HG02610 (cell line): ENCODE measurements at regions not wholly inside any gene's neighbourhood (a gene's known extent, or its start where the extent isn't known, plus 50 kb on each side); places are given as distances from the start of the nearest gene placed in this dataset.

Experiments used
- ATAC-seq: cut with Tn5 transposase; IDR thresholded peaks from one replicate; pipeline ENCODE4 v1.9.1; 2021; ENCODE audit warnings: mild to moderate bottlenecking, moderate library complexity; ENCODE audit not compliant: unreplicated experiment

- ATAC-seq, result no peak
These were observed 190.2 kb downstream of the GALR1 start for GRCh38 chr18:77439888-77440287.

DNA sequence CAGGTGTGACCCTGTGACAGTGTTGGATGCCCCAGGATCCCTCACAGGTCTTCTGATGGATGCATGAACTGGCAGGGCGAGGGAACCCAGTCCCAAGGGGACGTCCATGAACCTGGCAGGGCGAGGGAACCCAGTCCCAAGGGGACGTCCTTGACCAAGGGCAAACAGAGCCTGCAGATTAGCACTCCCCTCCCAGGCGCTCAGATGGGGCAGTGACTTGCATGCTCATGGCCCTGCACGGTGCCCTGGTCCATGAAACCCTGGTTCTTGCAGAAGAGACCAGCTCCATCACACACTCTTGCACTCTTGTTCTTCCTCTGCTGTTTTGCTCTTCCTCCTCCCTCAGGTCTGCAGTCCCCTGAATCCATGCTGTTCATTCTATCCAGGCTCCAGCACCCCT lies 192.7 kb downstream of the GALR1 start:
- ATAC-seq, result no peak

- no peak for ATAC-seq
These were observed 194.7 kb downstream of the GALR1 start for GRCh38 chr18:77444385-77444784.

DNA sequence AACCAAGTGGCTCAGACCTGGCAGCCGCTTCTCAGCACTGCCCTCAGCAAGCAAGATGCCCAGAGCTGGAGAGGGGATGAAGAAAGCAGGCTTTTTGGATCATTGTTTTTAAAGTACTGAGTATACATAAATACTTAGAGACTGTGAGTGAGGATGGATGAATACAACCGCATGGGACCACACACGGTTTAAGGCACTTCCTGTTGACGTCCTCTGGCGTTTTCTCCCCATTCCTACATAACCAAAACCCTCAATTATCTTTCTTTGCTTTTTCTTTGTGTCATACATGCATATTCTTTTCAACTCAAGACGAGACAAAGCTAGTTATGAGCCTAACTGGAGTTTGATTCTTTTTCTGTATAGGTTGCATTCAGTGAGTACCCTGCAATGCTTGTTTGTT lies 198.4 kb downstream of the GALR1 start:
- ATAC-seq, result no peak

DNA sequence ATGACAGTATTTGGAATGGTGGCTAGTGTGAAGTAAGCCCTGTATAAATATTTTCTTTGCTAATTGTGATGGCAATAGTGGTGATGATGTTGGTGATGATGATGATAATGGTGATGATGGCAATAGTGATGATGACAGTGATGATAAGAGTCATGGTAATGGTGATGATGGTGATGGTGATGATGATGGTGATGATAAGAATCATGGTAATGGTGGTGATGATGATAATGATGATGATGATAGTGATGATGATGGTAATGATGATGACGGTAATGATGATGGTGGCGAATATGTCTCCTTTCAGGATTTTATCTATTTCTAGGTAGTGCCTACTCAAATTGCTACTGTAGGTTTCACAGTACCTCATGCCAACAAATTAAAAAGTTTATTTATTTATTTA lies 205.4 kb downstream of the GALR1 start:
- no peak for ATAC-seq

GRCh38 chr18:77457681-77458080 lies 208.0 kb downstream of the GALR1 start:
- no peak for ATAC-seq

DNA sequence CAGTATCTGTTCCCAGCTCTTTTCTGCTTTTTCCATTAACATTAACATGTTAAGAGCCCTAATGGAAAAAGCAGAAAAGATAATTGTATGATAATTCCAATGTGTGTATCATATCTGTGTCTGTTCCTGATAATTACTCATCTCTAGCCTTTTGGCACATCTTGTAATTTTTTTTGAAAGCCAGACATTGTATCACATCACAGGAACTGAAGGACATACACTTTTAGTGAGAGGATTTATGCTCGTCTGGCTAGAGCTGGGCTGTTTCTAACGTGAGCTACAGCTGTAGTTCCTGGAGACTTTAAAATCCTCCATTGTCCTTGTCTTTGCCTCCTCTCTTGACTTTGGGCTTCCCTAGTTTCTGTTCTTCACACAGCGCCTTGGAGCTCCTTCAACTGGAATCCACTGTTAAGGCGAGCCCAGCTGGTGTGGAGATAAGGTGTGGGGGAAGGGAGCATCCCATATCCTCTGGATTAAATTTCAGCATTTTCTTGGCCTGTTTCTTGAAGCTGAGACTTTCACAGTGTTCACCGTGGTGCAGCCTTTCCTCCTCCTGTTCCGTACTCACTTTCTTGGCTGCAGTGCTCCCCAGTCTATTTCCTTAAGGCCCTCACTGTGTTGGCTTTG lies 211.5 kb downstream of the GALR1 start:
- no peak for ATAC-seq

GRCh38 chr18:77464917-77465316 lies 215.3 kb downstream of the GALR1 start:
- ATAC-seq, result no peak

- ATAC-seq, result no peak
These were observed 217.2 kb downstream of the GALR1 start for GRCh38 chr18:77466890-77467289.

DNA sequence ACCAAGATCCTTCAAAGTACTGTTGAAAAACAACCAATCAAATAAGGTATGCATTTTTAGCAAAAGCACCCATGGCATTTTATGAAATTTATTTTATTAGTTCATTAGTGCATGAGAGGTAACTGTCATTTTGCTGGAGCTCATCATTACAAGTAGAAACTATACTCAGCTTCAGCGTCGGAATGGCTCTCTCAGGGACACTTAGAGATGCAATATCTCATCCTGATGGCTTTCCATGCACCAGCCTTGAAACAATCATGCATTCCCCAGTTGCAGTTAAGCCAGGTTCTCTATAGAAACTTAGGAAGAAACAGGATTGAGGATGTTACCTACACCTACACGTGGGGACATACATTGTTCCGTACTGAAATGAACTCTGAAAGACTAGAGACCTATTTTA lies 219.5 kb downstream of the GALR1 start:
- ATAC-seq, result no peak

DNA sequence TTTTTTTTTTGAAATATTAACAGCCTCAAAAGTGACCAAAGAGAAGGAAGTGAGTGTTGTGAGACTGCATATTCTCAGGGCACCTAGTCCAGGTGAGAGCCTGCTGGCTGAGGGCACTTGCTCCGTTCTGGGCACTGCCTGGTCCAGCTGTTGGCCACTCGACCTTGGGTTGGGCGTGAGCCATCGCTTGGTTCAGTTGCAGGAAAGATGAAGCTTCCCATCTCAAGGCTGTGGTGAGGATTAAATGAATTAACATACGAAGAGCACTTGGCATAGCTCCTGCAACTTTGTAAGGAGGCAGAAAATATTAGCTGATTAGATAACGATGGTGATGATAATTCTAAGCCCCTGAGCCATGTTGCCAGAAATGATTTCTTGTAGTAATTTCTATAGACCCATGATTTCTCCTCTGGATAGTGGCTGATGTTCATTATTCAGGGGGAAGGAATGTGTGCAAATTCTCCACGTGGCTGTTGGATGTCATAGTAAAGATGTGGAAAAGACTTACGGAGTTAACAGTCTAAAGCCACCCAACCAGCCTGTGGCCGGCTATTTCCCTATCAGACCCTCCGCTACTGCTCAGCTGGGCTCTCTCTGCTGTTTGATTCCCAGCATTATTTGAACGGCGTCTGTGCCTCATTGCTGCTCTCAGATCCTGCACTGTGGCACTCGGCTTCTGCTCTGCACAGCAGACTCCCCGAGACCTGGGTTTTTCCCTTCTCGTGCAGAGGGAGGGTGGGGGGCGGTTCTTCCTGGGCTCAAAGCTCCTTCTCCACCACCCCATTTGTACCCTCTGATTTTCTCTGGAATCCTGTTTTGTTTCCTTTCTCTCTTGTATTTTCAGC lies 221.1 kb downstream of the GALR1 start:
- ATAC-seq, result no peak

DNA sequence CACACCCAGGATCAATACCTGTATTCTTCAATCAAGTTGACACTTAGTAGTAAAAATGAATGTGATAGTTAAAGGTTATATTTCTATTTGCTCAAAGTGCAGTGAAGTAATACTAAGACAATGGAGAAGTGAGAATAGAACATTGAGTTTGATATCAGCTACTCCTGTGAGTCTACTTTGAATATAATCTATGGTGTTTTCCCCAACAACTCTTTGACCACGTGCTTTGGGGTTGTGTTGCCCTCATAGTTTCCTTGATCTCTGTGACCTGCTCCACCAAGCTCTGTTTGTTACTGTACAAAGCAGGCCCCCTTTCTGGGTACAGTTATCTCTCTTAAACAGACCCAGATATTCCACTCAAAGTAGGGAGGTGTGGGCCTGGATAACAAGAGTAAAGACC lies 222.9 kb downstream of the GALR1 start:
- no peak for ATAC-seq

DNA sequence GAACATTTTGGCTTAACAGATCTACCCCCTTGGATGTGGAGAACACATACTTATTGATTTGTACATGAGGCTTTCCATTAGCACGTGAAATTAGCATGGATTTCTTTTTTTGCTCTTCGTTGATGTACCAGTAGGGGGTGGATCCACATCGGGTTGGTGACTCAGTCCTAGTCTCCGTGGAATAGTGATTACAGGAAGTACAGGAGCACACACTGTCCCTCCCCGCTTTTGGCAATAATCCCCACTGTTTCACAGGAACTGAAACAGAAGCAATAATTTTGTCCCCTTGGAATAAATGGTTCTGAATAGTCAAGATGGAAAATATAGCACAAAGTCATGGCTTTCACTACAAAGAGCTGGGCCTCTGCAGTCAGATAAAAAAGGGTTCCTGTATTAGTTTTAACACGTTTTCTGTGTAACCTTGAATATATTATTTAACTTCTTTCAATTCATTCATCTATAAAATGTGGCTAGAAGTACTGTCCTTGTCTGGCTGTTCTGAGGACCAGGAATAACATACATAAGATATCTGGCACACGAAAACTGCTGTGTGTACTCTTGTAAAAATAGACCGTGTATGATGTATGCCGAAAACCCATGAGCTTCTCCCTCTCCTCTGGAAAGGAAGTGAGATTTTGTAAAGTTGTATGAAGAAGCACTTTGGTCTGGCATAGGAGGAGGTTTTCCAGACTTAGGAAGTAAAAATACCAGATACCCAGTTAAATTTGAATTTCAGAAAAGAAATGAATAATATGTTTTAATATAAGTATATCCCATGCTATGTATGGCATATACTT lies 229.2 kb downstream of the GALR1 start:
- no peak for ATAC-seq

- ATAC-seq, result no peak
These were observed 231.9 kb downstream of the GALR1 start for GRCh38 chr18:77481541-77481940.

GRCh38 chr18:77482190-77483085 lies 232.8 kb downstream of the GALR1 start:
- ATAC-seq, result no peak

DNA sequence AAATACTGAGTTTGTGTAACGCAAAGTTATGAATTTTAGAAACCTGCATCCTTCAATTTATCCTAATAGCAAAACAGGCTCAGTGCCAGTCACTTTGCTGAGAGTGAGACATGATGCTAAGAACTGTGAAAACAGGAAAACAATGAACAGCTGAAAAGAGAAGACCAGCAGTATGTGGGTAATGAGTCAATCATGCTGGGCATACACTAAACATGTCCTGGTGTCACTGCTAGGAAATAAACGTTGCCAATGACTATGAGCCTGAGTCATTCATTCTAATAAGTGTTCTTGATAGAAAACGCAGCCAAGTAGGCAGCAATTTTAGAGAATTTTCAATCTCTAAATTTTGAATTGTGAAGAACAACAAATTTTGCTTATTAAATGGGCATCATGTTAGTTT lies 237.3 kb downstream of the GALR1 start:
- no peak for ATAC-seq

DNA sequence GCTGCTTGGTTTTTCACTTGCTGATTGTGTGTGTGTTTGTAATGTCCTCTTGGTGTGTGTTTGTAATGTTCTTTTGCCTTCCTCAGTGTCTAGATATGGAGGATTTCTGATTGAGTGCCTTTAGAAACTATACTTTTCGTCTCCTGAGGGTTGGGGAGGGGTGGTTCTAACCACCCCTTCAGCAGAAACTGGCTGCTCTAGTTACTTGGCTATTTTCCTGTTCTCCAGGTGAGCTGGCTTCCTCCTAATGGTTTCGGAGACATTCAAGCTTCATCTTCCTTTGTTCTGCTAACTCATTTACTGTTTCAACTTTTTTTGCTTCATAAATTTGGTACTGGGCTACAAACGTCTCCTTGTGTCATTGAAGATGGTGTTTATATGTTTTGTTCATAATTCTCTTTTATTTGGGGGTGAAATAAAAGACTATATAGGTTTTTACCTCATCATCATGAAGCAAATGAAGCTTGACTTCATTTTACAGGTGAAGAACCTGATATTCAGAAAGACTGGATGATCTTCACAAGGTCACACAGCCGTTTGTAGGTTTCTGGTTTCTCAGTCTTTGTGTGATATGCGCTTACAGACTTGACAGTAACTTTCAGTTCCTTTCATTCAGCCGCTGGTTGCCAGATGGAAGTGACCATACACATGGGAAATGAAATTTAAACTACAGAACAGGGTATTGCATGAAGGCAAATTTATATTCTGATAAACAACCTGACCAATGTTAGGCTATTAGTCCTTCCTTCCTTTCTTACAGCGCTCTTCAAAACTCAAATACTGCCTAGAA lies 238.5 kb downstream of the GALR1 start:
- ATAC-seq, result no peak

DNA sequence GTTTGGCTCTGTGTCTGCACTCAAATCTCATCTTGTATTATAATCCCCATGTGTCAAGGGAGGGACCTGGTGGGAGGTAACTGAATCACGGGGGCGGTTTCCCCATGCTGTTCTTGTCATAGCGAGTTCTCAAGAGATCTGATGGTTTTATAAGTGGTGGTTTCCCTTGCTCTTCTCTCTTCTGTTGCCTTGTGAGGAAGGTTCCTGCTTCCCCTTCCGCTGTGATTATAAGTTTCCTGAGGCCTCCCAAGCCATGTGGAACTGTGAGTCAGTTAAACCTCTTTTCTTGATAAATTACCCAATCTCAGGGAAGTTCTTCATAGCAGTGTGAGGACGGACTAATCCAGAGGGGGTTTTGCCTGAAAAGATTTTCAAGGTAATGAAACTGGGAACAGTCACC lies 245.4 kb downstream of the GALR1 start:
- ATAC-seq, result no peak

- no peak for ATAC-seq
These were observed 246.5 kb downstream of the GALR1 start for GRCh38 chr18:77495982-77496690.
